22Rv1 (cell line): ENCODE measurements at regions not wholly inside any gene's neighbourhood (a gene's known extent, or its start where the extent isn't known, plus 50 kb on each side); places are given as distances from the start of the nearest gene placed in this dataset.

Experiments
- CTCF ChIP-seq: fragments of 450-650 bp; IDR thresholded peaks from 2 replicates; pipeline ENCODE4 v1.5.1; 2017; ENCODE audit warnings: mild to moderate bottlenecking
- ZFX ChIP-seq: fragments of 450-650 bp; IDR thresholded peaks from 2 replicates; pipeline ENCODE4 v1.6.1; 2017; ENCODE audit warnings: antibody characterized with exemption, borderline replicate concordance

- TF ChIP-seq CTCF, result no peak
- no peak for TF ChIP-seq ZFX
Measured at GRCh38 chr15:70251246-70251990, 153.7 kb upstream of the TLE3 start.
